Calu3 (cell line): ENCODE measurements at regions not wholly inside any gene's neighbourhood (a gene's known extent, or its start where the extent isn't known, plus 50 kb on each side); places are given as distances from the start of the nearest gene placed in this dataset.

ENCODE experiments used
- BruUV-seq: library from RNA; stranded (reverse); fragments of 400-500 nt; replicated peaks from 2 replicates; lab custom pipeline; 2021; lab: Mats Ljungman, UMichigan
- CTCF ChIA-PET: fragments of 300-600 bp; sonication (Branson Sonifier 250); formaldehyde crosslinking; loops from one replicate; lab custom pipeline; 2022; ENCODE audit warnings: antibody characterized with exemption; lab: Charles Lee
- DNase-seq: peaks from one replicate; pipeline ENCODE4 v3.0.0; 2022
- H3K27ac Mint-ChIP-seq: one replicate; pipeline ENCODE4 v1.8.0; 2022; ENCODE audit warnings: mixed read lengths; ENCODE audit not compliant: unreplicated experiment
- H3K27me3 Mint-ChIP-seq: one replicate; pipeline ENCODE4 v1.8.0; 2022; ENCODE audit warnings: mixed read lengths; ENCODE audit not compliant: unreplicated experiment
- H3K36me3 Mint-ChIP-seq: one replicate; pipeline ENCODE4 v1.8.0; 2022; ENCODE audit warnings: mild to moderate bottlenecking, moderate library complexity, mixed read lengths; ENCODE audit not compliant: insufficient read depth, unreplicated experiment
- H3K4me1 Mint-ChIP-seq: one replicate; pipeline ENCODE4 v1.8.0; 2022; ENCODE audit warnings: mild to moderate bottlenecking, low read depth, mixed read lengths; ENCODE audit not compliant: unreplicated experiment
- H3K4me3 Mint-ChIP-seq: one replicate; pipeline ENCODE4 v1.8.0; 2022; ENCODE audit warnings: mild to moderate bottlenecking, low read depth, moderate library complexity, mixed read lengths; ENCODE audit not compliant: unreplicated experiment
- H3K9me3 Mint-ChIP-seq: one replicate; pipeline ENCODE4 v1.8.0; 2022; ENCODE audit warnings: low read depth, mixed read lengths; ENCODE audit not compliant: unreplicated experiment
- CTCF ChIP-seq: fragments of 200-600 bp; IDR thresholded peaks from one replicate; pipeline ENCODE4 v1.8.0; 2022; ENCODE audit warnings: antibody characterized with exemption; ENCODE audit not compliant: unreplicated experiment
- intact Hi-C: fragments of 100-400 bp; cut with micrococcal nuclease; formaldehyde crosslinking; loops from one replicate; pipeline ENCODE4 v1.10.0; 2022; ENCODE audit not compliant: unreplicated experiment

DNA sequence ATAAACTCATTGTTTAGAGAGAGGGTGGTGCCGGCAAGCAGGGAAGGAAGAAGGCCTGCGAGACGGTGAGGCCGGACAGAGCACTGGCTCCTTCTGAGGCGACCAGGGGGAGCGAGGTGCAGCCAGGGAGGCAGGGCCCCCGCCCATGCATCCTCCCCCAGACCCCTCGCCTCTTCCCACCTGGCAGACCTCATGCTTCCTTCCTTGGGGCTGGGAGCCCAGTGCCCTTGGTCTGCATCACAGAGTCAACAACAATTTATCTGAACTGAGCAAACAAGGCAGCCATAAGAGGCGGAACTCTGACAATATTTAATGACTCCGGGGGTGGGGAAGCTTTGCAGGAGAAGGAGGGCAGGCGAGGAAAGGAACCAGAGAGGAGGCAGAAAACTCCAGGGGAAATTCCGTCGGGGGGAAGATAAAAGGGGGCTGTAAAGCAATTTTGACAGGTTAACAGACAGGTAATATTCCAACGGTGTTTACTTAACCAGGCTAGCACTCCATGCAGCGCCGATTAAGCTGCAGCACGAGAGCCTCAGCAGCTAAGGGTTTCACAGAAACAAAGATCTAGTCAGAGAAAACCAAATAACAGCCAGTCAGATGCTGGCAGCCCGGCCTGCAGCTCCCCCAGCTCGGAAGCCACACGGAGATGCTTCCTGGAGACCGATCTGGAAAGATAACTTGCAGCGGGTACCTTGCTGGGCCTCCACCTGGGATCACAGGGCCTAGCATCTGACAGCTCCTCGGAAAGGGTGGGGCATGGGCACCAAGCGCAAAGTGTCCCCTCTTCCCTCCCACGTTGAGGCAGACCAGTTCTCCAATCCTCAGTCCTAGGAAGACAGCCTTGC is 398.2 kb downstream of the SOX9 start:
- CTCF ChIA-PET: no interaction called here
- peak overlapping the region; percentile 42 for H3K4me3 Mint-ChIP-seq
- no TSS peak for BruUV-seq

DNA sequence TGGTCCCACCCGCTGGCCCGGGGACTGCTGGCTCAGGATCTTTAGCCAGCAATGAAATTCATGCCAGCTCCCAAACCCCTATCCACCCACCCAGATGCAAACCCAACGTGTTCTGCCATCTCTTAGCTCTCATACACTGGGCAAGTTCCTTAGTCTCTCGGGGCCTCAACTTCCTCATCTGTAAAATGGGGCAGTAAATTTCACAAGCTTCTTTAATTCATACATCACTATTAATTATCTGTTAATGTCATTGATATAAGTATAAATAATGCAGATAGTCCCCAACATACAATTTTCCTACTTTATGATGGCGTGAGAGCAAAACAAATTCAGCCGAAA is 398.7 kb downstream of the SOX9 start:
- Mint-ChIP-seq H3K27ac (no peak overlapping the region), H3K4me3 (no peak overlapping the region)

More for the DNA sequence above, 398.2 kb downstream of the SOX9 start:
- intact Hi-C loops: no loop called here
- no peaks in the 10 kb centered on the region for H3K9me3 Mint-ChIP-seq
- peak; percentile 11 for DNase-seq
- H3K36me3 Mint-ChIP-seq: peaks cover 5% of the 10 kb centered on the region
- H3K27me3 Mint-ChIP-seq: no peaks in the 10 kb centered on the region
- H3K4me1 Mint-ChIP-seq: peaks cover 9% of the 10 kb centered on the region
- H3K27ac Mint-ChIP-seq: peak overlapping the region; percentile 20
- TF ChIP-seq CTCF: no peak

DNA sequence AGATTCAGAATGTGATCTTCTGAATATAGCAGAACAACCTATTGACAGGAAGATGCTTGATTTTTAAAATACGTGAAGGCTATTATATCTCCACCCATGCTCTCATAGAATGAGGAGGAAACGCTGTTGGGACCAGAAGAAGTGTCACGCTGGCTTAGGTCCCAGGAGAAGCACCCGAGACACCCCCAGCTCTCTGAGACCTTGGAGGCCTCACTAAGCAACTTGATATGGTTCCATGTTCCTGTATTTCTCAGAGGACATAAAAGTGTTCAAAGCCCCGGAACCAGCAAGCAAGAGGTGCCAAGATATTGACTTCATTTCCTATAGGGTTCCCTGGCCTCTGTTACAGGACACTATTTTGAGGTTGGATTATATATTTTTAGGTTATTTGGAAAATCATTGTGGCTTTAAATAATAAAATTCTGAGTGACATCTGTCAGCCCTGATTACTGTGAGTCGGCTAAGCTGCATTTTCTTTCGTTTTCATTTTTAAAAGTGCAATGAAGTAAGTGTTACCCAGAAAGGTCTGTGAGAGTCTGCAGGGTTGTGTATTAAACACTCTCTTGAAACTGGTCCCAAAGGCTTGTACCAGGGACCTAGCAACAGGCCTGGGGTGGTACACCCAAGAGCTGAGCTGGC is 400.0 kb downstream of the SOX9 start:
- Mint-ChIP-seq H3K27me3 (no peaks in the 10 kb centered on the region), H3K4me1 (peaks cover 9% of the 10 kb centered on the region), H3K36me3 (peaks cover 9% of the 10 kb centered on the region), H3K27ac (no peak overlapping the region), H3K9me3 (no peaks in the 10 kb centered on the region), H3K4me3 (no peak overlapping the region)
- no TSS peak for BruUV-seq
- intact Hi-C loops: no loop called here
- CTCF ChIA-PET: no interaction called here
- no peak for DNase-seq
- no peak for TF ChIP-seq CTCF

More for the DNA sequence above, 398.7 kb downstream of the SOX9 start:
- H3K36me3 Mint-ChIP-seq: peaks cover 5% of the 10 kb centered on the region
- no peak for DNase-seq
- peaks cover 9% of the 10 kb centered on the region for H3K4me1 Mint-ChIP-seq
- H3K27me3 Mint-ChIP-seq: no peaks in the 10 kb centered on the region
- intact Hi-C loops: no loop called here
- CTCF ChIA-PET: no interaction called here
- H3K9me3 Mint-ChIP-seq: no peaks in the 10 kb centered on the region
- TF ChIP-seq CTCF: no peak
- BruUV-seq: no TSS peak

DNA sequence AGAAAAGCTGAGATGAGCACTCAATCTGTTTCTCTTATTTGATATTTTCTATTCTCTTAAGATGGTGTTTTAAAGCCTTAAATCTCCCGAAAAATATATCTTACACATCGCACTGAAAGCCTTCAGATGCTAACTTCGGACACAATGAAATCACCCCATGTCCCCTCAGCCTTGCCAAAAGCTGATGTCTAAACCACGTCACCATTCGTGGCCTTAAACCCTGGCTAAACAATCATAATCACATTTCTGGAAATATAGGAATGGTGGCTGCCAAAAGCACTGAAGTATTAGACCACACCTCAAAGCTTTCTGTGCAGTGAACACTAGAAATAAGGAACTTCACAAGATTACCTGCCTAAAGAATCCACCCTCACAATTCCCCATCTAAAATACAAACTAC is 402.7 kb downstream of the SOX9 start:
- no peak for TF ChIP-seq CTCF
- peaks cover 23% of the 10 kb centered on the region for H3K4me1 Mint-ChIP-seq
- peaks cover 14% of the 10 kb centered on the region for H3K36me3 Mint-ChIP-seq
- CTCF ChIA-PET: no interaction called here
- BruUV-seq: no TSS peak
- intact Hi-C loops: no loop called here
- H3K27ac Mint-ChIP-seq: no peak overlapping the region
- DNase-seq: no peak
- H3K27me3 Mint-ChIP-seq: no peaks in the 10 kb centered on the region
- no peaks in the 10 kb centered on the region for H3K9me3 Mint-ChIP-seq
- no peak overlapping the region for H3K4me3 Mint-ChIP-seq
